Fibroblast of skin of right biceps (primary cell): ENCODE measurements at regions not wholly inside any gene's neighbourhood (a gene's known extent, or its start where the extent isn't known, plus 50 kb on each side); places are given as distances from the start of the nearest gene placed in this dataset.
"Not testable (repeated sequence)": the region's sequence is repeated elsewhere in the genome, so short reads cannot be mapped to it uniquely, and the experiment has no call there.

ENCODE experiments used
- DNase-seq: peaks from one replicate; pipeline ENCODE4 v3.0.0-alpha.2; 2013

DNA sequence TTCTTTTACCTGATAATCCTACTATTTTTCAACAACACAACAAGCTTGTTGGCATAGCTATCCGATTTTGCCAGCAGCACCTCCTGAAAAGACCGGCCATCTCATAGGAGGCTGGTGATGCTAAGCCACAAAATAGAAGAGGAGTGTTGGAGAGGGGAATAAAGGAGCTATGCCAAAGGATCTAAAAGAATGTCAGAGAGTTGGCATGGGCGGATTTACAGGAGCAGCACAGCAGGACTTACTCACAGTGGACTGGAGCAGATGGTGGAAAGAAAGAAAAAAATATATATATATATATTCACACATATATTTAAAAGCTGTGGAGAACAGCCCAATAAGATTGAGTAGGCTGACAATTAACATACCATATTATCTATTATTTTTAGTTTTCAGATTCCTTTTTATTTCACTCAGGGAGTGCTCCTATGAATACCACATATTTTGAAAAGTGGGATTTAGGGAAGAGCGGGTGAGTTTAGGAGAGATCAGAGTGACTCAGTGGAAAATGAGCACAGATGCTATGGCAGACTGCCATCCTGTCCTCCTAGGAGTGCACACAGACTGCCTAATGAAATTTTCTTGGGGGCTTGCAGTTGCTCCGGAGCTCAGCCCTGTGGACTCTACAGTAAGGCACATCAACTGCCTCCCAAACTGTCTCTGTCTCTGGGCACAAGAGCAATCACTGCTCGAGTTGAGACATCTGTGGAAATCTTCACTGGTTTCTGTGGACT lies 394.4 kb upstream of the CHRM3 start:
- DNase-seq: peak; percentile 22

DNA sequence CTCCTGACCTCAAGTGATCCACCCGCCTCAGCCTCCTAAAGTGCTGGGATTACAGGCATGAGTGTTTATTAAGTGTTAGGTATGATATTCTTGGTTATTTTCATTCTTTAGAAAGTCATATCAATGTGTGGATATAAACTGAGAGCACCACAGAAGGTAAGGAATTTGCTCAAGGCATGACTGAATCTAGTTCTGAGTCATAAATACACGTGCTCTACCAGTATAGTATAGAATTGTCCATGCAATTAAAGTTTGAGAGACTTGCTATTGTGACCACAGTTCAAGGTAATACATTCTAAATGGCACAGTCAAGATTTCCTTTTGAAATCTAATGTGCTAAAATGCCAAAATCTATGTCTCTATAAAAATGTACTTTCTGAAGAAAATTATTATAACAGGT lies 401.1 kb upstream of the CHRM3 start:
- DNase-seq: no peak

DNA sequence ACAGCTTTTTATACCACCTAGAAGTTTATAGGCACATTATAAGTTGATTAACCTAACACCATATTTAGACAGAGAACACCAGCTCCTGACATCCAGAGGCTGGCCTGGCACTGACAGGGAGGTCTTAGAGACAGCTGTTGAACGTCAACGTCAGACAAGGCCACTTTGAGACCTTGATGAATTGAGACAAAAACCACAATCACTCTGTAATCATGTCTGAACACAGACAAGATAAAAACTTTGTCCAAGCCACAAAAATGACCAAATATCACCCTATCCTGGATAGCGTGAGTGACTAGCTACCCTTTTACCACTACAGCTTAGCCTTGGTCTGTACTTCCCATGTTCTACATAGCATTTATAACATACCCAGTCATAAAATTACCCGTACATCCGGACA lies 403.6 kb upstream of the CHRM3 start:
- no peak for DNase-seq

DNA sequence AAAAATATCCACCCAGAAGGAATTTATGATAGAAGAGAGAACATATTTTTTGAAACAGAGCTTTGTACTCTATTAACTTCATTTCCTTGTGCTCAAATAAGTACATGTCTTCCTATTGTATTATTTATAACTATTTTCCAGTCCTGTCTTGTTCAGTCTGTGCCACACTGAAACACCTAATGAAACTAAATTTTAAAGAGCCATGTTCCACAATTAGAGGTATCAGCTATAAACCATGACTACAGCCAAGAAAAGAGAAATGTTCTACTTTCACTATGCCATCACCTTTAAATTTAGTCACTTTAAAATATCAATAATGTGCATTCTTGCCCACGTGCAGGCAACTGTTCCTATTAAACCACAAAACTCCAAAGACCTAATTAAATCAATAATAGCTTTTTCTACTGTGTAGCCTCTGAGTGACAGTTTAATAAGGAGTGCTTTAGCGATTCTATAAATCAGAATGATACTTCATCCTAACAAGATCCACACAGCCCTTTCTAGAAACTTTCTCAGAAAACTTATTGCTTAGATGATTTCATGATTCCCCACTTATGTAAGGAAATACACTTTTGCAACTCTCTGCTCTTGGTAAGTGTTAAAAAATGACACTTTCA lies 404.9 kb upstream of the CHRM3 start:
- DNase-seq: no peak

DNA sequence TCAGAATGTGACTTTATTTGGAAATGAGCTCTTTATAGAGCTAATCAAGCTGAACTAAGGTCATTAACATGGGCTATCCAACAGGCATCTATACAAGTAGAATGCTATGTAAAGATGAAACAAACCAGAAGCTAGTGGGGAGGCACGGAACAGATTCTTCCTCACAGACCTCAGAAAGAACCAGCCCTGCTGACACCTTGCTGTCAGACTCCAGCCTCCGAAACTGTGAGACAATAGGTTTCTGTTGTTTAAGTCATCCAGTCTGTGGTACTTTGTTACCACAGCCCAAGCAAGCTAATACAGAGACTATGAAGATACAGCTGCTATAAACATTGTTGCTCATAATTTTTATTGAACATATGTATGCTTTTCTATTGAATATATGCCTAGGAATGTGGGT lies 406.3 kb upstream of the CHRM3 start:
- no peak for DNase-seq

DNA sequence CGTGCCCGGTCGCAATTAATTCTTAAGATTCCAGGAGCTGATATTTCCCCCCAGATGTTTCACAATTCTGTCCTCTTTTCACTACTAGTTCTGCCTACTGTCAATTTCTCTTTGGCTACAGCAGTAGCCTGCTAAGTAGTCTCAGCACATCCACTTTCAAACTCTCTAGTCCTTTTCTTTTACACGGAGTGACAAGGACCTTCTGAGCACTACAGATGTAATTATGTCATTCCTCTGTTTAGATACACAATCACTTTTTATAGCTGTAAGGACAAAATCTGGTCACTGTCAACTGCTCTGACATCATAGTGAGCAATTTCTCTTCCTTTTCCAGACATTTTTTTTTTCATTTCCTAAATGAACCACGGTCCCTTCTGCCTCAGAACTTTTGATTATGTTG lies 421.7 kb upstream of the CHRM3 start:
- no peak for DNase-seq

DNA sequence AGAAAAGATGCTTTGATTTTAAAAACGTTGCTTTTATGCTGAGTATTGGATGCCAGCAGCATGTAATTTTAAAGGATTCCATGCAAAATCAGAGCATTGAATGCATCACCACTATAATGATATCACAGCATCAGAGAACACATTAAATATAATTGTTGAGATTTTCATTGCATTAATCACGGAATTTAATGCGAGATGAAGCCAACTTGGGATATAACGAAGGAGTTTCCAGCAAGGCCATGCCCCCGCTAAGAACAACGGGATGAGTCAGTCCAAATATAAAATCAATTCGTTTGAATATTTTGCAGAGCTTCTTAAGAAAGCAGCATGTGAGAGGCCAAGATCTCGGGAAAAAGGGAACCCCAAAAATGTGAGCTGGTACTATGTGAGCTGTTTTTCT lies 423.4 kb upstream of the CHRM3 start:
- DNase-seq: no peak

DNA sequence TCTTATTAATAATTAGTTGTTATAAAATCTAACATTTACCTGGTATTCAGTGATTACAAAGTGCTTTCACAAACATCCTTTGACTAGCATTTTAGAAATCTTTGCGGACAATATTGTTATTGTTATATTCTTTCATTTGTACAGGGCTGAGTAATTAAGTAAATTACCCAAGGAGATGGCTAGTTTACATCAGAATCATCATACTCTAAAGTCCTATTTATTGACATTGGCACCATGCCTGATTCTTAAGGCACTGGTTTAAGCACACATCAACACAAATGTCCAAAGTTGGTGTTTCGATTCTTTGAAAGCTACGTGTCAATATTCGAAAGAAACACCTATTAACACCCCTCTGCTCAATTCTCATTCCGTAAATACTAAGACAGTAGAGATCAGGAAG lies 424.6 kb upstream of the CHRM3 start:
- no peak for DNase-seq

DNA sequence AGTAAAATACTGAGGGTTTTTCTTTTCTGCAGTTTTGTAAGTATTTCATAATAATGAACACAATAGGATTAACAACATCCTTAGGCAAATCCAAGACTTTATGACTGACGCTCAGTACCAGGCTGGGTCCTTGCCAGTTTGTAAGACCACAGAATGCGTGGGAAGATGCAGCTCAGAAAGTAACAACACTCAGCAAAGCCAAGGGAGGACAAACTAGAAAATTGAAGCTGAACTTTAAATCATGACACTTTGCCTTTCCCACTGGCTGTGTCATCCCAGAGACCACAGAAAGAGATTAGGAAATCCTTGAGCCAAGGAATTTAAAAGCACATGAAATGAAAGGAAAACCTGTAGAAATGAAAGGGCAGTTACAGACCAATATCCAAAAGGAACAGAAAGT lies 426.3 kb upstream of the CHRM3 start:
- DNase-seq: peak; percentile 64

DNA sequence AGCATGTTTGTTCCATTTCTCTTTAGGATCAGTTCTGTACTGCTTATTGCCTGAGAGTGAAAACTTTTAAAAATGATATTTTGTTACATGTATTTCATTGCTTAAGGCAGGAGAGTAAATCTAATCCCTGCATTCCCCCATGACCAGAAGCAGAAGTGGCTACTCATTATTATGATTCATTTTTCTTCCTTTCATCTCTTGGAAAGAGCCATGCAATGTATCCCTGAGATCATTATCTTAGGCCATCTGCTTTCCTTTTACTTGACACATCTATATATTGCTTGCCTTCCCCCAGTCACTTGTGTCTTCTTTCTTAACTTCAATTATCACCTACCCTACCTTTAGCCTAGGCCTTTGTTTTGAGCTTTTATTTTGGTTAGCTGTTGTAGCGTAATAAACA lies 430.4 kb upstream of the CHRM3 start:
- peak; percentile 22 for DNase-seq

DNA sequence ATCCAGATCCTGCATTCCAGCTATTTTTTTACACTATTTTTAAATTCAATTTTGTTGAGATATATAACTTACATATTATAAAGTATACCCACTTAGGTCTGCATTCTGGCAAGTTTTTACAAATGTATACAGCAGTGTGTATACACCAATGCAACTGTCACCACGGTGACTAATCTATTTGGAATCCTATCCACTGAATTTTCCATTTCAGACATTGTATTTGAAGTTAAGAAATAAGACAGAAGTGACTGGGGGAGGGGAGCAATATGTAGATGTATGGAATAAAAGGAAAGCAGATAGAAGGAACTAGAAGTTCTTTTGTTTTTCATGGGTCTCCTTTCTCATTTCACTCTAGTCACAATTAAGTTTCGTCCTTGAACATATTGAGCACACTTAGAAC lies 431.5 kb upstream of the CHRM3 start:
- DNase-seq: peak; percentile 54

DNA sequence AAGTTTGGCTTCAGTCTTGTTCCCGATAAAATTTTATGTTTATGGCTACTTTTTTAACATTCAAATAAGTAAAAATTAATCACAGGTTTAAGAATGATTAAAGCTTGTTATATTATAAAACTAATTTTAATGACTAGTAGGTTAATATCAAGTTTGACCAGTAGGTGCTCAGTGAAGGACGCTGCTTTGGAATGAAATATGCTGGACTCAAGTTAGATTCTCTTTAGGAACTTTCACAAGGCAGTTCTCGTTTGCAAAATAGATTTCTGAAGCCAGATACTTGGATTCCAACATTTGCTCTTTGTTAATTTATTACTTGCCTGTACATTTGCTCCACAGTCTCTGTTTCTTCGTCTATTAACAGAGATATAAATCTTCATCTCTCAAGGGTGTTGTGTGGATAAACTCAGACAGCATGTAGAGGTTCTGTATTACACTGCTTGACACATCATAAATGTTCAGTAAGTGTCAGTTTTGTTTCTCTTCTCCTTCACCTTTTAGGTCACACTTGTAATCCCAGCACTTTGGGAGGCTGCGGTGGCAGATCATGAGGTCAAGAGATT lies 432.8 kb upstream of the CHRM3 start:
- no peak for DNase-seq

DNA sequence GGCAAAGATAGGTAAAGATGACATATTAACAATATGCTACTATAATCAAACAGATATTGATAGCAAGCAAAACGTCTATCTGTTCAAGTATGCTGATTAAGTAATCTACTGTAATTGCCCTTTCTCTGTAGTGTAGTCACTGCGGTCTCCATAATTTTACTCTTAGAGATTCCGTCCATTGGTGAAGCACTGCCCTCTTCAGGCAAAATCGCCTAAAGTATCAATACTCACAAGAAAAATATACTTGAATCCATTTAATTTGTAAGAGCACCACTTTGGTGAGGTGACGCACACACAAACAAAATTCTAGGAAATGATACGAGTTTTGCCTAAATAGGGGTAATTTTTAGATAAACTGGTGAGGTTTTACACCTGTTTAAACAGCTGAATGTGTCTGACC lies 434.6 kb upstream of the CHRM3 start:
- peak; percentile 62 for DNase-seq

DNA sequence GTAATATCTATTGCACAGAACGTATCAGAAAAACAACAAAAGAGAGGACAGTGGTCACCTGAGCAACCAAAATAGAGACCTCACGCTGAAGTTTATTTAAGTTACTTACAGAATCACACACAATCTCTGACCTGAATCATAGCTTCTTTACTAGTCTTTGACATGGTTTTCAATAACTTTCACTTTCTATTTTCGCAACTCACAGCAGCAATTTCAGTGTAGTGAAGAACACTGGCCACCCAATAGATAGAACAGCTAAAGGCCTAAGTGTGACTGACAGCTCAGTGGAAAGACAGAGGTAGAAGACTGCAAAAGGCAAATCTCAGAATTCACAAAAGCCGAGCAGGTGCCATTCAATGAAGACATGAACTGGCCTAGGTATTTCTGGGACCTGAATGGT lies 435.6 kb upstream of the CHRM3 start:
- DNase-seq: no peak

DNA sequence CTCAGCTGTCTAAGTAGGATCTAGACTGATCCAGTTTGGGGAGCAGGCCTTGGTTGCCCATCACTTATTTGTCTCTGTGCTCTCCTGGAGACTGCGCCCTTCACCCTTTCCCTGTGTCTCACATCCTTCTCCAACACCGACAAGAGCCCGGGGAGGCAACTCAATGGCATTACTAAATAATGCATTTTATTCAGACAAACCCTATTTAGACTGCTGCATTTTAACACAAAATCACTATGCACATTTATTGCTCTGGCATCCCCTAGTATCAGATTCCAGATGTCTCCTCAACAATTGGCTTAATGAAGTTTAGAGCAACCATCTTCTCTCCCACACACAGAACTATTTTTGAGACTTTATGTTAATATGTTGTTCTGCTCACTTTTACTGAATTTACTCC lies 436.4 kb upstream of the CHRM3 start:
- no peak for DNase-seq

DNA sequence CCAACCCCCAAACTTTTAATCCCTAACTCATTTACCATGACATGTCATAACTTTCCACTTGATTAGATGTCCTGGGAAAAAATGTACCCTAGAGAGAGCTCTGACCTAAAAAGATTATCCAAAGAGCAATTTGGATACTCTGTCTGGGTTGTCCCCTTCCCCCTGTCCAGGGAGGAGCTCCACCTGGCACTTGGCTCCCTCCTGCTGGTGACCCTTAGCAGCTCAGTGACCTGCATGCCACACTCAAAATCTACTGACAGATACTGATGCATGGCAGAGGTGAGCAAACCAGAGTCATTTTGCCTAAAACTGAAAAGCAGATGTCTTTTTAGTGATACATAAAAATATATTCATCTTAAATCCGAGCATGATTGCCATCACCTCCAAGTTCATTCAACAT lies 442.3 kb upstream of the CHRM3 start:
- no peak for DNase-seq

DNA sequence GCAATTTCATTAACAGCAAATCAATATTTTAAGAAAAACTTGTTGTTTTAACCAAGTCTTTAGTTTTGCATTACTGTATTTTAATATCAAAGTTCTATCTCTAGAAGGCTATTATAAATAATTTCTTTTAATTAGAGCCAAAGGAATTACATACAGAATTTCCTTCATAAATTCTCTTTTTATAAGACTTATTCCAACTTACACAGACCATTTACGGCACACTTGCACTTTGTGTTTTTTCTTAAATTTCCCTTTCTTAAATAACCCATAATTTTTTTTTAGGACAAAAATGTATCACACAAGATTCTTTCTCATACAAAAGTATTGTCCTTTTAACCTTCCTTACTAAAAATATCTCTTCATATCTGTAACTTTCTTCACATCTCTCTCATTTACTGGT lies 458.5 kb upstream of the CHRM3 start:
- DNase-seq: no peak

DNA sequence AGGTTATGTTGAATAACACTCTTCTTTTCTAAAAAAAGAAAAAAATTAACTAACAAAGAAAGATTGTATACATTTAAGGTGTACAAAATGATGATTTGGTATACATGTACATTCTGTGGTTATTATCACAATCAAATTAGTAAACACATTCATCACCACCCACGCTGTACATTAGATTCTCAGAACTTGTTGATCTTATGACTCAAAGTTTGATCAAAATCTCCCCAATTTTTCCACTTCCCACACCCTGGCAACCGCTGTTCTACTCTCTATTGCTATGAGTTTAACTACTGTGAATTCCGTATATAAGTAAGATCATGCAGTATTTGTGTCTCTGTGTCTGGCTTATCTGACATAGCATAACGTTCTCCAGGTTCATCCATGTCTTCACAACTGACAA lies 469.5 kb upstream of the CHRM3 start:
- DNase-seq: no peak

DNA sequence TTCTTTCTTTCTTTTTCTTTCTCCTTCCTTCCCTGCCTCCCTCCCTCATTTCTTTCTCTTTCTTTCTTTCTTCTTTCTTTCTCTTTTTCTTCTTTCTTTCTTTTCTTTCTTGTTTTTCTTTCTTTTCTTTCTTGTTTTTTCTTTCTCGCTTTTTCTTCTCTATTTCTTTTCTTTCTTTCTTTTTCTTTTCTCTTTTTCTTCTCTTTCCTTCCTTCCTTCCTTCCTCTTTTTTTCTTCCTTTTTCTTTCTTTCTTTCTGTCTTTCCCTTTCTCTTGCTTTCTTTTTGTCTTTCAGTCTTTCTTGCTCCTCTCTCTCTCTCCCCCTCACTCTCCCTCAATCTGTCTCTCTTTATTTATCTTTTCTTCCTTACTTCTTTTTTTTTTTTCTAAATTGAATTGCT lies 472.0 kb upstream of the CHRM3 start:
- DNase-seq: no peak

DNA sequence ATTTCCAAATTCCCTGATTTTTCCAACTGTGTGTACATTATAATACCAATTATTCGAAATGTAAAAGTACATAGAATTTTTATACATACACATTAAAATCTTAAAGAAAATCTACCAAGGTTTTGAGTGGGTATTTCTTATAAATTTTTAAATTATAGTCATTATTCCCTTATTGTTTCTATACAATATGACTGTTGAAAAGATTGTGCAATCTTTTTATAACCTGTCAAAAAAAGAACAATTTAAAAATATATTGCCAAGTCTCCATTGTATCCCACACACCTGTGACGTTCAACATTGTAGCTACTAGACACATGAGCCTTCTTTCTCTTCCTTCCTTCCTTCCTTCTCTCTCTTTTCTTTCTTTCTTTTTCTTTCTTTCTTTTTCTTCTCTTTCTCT lies 473.2 kb upstream of the CHRM3 start:
- no peak for DNase-seq

DNA sequence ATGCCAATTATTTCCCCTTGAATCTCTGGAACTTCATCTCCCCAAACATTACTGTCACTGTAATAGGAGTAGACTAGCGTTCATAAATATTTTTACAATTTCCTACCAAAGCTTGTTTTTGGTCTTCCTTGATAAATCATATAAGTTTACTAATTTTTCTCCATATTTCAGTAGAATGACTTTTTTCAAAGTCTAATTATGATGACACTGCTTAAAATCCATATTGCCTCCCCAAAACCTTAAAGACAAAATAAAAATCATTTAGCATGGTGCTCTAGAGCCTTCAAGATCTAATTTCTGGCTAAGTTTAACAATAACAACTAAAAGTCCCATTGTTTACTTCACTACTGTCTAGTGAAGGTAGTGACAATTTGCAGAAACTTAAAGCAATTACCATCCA lies 474.2 kb upstream of the CHRM3 start:
- no peak for DNase-seq

DNA sequence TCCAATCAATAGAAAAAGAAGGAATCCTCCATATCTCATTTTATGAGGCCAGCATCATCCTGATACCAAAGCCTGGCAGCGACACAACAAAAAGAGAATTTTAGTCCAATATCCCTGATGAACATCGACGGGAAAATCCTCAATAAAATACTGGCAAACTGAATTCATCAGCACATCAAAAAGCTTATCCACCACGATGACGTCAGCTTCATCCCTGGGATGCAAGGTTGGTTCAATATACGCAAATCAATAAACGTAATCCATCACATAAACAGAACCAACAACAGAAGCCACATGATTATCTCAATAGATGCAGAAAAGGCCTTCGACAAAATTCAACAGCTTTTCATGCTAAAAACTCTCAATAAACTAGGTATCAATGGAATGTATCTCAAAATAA lies 483.6 kb upstream of the CHRM3 start:
- DNase-seq: not testable (repeated sequence)

DNA sequence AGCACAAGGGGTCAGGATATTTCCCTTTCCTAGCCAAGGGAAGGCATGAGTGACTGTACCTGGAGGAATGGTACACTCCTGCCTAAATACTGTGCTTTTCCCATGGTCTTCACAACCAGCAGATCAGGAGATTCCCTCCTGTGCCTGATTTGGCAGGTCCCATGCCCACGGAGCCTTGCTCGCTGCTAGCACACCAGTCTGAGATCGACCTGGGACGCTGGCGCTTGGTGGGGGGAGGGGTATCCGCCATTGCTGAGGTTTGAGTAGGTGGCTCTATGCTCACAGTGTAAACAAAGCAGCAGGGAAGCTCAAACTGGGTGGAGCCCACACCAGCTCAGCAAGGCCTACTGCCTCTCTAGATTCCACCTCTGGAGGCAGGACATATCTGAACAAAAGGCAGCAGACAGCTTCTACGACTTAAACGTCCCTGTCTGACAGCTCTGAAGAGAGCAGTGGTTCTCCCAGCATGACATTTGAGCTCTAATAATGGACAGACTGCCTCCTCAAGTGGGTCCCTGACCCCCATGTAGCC lies 486.0 kb upstream of the CHRM3 start:
- DNase-seq: no peak

DNA sequence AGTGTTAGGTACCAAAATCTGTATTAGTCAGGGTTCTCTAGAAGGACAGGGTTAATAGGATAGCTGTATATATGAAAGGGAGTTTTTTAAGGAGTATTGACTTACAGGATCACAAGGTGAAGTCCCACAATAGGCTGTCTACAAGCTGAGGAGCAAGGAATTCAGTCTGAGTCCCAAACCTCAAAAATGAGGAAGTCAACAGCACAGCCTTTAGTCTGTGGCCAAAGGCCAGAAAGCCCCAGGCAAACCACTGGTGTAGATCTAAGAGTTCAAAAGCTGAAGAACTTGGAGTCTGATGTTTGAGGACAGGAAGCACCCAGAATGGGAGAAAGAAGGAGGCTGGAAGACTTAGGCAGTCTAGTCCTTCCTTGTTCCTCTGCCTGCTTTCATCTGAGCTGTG lies 487.5 kb upstream of the CHRM3 start:
- DNase-seq: no peak

DNA sequence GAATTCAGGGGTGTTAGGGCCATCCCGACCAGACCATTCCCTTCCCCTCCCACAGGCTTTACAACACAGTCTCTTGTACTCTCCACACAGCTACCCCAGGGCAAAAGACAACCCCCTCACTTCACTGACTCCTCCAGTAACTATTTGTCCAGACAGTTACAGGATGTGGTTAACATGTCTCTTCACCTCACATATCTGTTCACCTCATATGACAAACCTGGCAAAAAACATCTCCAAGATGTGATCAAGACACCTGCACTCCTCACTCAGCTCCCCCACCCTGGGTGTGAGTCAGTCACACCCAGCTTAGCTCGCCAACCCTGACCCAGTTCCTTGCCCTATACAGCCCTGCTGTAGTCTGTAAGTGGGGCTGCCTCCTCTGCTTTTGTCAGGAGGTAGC lies 490.5 kb upstream of the CHRM3 start:
- DNase-seq: no peak
